NCI-H774 (cell line): ENCODE measurements at regions not wholly inside any gene's neighbourhood (a gene's known extent, or its start where the extent isn't known, plus 50 kb on each side); places are given as distances from the start of the nearest gene placed in this dataset.

ENCODE experiments used
- DNase-seq: peaks from one replicate; lab custom pipeline; 2025; lab: John Stamatoyannopoulos, UW

GRCh38 chr1:90201467-90202358 lies 206.8 kb downstream of the ZNF326 start:
- no peak for DNase-seq

- DNase-seq = no peak
Measured at GRCh38 chr1:90200646-90201205, 205.8 kb downstream of the ZNF326 start.

- peak; percentile 53 for DNase-seq
Measured at GRCh38 chr1:90198616-90199332, 203.9 kb downstream of the ZNF326 start.

GRCh38 chr1:90193116-90193515 lies 198.2 kb downstream of the ZNF326 start:
- DNase-seq = no peak

- DNase-seq = no peak
Measured at GRCh38 chr1:90192408-90192807, 197.5 kb downstream of the ZNF326 start.

- no peak for DNase-seq
Measured at GRCh38 chr1:90190523-90190922, 195.6 kb downstream of the ZNF326 start.

- no peak for DNase-seq
Measured at GRCh38 chr1:90189889-90190288, 195.0 kb downstream of the ZNF326 start.

GRCh38 chr1:90187323-90187585 lies 192.3 kb downstream of the ZNF326 start:
- no peak for DNase-seq

- no peak for DNase-seq
Measured at GRCh38 chr1:90186506-90187322, 191.8 kb downstream of the ZNF326 start.

GRCh38 chr1:90176530-90176929 lies 181.6 kb downstream of the ZNF326 start:
- no peak for DNase-seq

- no peak for DNase-seq
Measured at GRCh38 chr1:90175490-90176167, 180.7 kb downstream of the ZNF326 start.

- no peak for DNase-seq
Measured at GRCh38 chr1:90174246-90174645, 179.3 kb downstream of the ZNF326 start.

- DNase-seq = no peak
Measured at GRCh38 chr1:90162216-90162615, 167.3 kb downstream of the ZNF326 start.

- no peak for DNase-seq
Measured at GRCh38 chr1:90161625-90162024, 166.7 kb downstream of the ZNF326 start.

- no peak for DNase-seq
Measured at GRCh38 chr1:90155721-90156487, 161.0 kb downstream of the ZNF326 start.

- no peak for DNase-seq
Measured at GRCh38 chr1:90154711-90155110, 159.8 kb downstream of the ZNF326 start.

- no peak for DNase-seq
Measured at GRCh38 chr1:90149101-90149500, 154.2 kb downstream of the ZNF326 start.

- no peak for DNase-seq
Measured at GRCh38 chr1:90147093-90147492, 152.2 kb downstream of the ZNF326 start.

GRCh38 chr1:90144820-90145219 lies 149.9 kb downstream of the ZNF326 start:
- DNase-seq = no peak

- DNase-seq = no peak
Measured at GRCh38 chr1:90143591-90143990, 148.7 kb downstream of the ZNF326 start.

- no peak for DNase-seq
Measured at GRCh38 chr1:90142697-90143096, 147.8 kb downstream of the ZNF326 start.
